ENCODE measurements at regions not wholly inside any gene's neighbourhood (a gene's known extent, or its start where the extent isn't known, plus 50 kb on each side); places are given as distances from the start of the nearest gene placed in this dataset.

DNA sequence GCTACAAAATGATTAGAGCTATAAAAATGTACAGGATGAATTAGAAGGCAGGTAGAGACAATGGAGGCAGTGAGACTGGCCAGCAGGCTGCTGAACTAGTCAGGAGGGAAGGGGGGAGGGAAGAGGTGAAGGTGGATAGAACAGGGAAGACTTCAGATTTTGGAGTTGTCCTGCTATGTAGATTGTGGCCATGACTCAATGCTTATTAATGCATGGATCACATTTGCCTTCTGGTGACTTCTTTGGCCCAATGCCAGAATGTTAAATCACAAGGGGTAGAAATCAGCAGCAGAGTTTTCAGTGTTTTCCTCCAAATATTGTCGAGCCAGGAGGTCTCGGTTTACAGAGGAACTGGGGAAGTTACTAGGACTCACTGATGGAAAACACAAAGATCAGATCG is 346.6 kb downstream of the AASDHPPT start:
- TF ChIP-seq, protein P1, sequence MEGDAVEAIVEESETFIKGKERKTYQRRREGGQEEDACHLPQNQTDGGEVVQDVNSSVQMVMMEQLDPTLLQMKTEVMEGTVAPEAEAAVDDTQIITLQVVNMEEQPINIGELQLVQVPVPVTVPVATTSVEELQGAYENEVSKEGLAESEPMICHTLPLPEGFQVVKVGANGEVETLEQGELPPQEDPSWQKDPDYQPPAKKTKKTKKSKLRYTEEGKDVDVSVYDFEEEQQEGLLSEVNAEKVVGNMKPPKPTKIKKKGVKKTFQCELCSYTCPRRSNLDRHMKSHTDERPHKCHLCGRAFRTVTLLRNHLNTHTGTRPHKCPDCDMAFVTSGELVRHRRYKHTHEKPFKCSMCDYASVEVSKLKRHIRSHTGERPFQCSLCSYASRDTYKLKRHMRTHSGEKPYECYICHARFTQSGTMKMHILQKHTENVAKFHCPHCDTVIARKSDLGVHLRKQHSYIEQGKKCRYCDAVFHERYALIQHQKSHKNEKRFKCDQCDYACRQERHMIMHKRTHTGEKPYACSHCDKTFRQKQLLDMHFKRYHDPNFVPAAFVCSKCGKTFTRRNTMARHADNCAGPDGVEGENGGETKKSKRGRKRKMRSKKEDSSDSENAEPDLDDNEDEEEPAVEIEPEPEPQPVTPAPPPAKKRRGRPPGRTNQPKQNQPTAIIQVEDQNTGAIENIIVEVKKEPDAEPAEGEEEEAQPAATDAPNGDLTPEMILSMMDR (IDR thresholded peaks at IDR 0.05 in 4 of 5, conservative IDR thresholded peaks at IDR 0.05 in 1 of 5) = no peak
- TF ChIP-seq POLR2A (IDR thresholded peaks at IDR 0.05) = no peak
